Testis (tissue), 2 donors: ENCODE measurements at regions not wholly inside any gene's neighbourhood (a gene's known extent, or its start where the extent isn't known, plus 50 kb on each side); places are given as distances from the start of the nearest gene placed in this dataset.

Experiments
- CTCF ChIP-seq, 3 experiments: fragments of 450-650 bp in 2 of 3; fragments of 200-600 bp in 1 of 3; sonication (generic) in 1 of 3; IDR thresholded peaks; one replicate each; pipeline ENCODE4 v1.5.1; 2016 to 2019; ENCODE audit warnings: antibody characterized with exemption in 3 of 3, mild to moderate bottlenecking in 2 of 3, moderate library complexity in 1 of 3
- POLR2A ChIP-seq: fragments of 450-650 bp; IDR thresholded peaks from one replicate; pipeline ENCODE4 v1.6.1; 2017; ENCODE audit warnings: antibody characterized with exemption, mild to moderate bottlenecking, moderate library complexity

GRCh38 chr4:158314756-158315487 is 104.6 kb downstream of the TMEM144 start:
- no peak for TF ChIP-seq POLR2A
- TF ChIP-seq CTCF (IDR thresholded peaks at IDR 0.05), result no peak
